GM19468 (cell line): ENCODE measurements at regions not wholly inside any gene's neighbourhood (a gene's known extent, or its start where the extent isn't known, plus 50 kb on each side); places are given as distances from the start of the nearest gene placed in this dataset.
"Not testable (repeated sequence)": the region's sequence is repeated elsewhere in the genome, so short reads cannot be mapped to it uniquely, and the experiment has no call there.

Experiments used
- ATAC-seq: cut with Tn5 transposase; IDR thresholded peaks from one replicate; pipeline ENCODE4 v1.9.1; 2021; ENCODE audit warnings: mild to moderate bottlenecking, moderate library complexity, moderate number of reproducible peaks; ENCODE audit not compliant: unreplicated experiment; ENCODE audit errors: extremely low read depth

DNA sequence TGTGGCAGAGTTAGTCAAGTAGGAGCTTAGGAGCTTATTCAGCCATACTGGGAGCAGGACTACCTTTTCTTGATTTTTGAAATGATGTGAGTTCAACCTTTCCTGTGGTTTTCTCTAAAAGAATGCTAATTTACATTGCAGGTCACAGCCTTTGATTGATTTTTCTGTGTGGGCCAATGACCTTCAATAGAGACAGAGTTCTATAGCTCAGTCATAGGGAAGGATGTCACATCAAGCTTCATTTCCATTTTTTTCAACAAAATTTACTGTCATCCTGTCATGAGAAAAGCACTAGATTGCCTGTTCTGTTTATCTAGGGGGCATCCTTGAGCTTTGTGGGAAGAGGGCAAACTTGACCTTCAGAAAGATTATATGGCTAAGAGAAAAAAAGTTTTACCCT is 448.7 kb downstream of the MID1IP1 start:
- ATAC-seq, result no peak

DNA sequence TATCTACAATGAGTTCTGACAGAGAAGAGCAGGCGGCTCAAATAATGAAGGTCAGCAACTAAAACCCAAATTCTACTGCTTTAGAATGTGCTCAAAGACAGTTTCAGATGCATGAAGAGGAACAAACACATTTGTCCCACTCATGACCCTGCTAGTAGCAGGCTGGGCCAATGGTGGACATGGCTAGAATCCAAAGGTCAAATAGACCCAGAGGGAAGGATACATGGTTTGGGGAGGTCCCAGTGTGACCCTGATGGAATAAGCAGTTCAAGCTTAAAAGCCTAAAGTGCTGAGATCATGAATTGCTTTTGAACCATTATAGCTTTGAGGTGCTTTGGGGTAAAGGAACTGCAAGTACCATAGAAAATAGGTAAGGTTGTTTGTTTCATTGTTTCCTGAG is 450.7 kb downstream of the MID1IP1 start:
- no peak for ATAC-seq

DNA sequence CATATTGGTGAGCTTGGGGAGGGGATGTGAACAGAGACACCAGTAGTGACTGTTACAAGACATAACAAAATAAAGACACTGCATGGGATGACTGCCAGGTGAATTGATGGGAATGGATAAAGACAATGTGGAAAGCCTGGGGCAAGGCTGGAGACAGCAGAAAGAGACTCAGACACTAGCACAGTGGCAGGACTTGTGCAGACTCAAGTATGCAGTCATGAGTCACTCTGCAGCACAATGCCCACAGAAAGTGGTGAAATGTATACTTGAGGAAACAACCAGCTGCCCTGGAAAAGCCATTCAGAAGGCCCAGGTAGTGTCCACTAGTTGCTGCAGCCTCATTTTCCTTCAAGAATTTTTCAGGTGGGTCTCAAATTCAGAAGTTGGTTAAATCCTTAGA is 452.3 kb downstream of the MID1IP1 start:
- ATAC-seq, result no peak

DNA sequence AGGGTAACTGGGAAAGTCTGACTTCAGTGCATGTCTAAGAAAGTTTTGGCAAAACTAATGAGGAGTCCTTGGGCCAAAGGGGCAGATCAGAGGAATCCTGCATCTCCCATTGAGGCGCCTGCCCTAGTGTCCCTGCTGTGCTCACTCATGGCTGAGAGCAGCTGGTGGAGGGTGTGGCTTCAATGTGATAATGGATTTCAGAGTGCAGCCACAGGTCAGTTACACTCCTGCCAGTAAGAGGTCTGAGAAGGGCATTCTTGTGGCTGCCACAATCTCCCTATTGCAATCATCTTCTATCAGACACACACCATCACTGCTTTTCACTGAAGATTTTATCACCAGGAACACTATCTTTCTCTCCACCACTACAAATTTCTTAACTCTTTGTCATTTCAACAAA is 457.1 kb downstream of the MID1IP1 start:
- no peak for ATAC-seq

DNA sequence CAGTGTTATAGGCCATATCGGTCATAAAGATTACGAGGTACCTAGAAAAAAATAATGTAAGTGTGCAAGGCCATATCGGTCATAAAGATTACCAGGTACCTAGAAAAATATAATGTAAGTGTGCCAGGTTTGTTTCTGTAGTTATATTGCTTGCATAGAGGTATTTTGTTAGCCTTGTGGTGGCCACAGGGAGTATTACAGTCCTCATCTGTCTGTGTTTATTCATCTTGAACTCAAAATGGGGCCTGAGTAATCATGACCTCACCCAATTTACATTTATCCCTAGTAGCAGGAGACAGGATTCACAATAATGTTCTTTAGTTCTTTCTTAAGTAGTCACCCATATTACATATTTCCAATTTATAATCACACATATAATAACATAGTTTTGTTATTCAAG is 459.7 kb downstream of the MID1IP1 start:
- ATAC-seq, result no peak

DNA sequence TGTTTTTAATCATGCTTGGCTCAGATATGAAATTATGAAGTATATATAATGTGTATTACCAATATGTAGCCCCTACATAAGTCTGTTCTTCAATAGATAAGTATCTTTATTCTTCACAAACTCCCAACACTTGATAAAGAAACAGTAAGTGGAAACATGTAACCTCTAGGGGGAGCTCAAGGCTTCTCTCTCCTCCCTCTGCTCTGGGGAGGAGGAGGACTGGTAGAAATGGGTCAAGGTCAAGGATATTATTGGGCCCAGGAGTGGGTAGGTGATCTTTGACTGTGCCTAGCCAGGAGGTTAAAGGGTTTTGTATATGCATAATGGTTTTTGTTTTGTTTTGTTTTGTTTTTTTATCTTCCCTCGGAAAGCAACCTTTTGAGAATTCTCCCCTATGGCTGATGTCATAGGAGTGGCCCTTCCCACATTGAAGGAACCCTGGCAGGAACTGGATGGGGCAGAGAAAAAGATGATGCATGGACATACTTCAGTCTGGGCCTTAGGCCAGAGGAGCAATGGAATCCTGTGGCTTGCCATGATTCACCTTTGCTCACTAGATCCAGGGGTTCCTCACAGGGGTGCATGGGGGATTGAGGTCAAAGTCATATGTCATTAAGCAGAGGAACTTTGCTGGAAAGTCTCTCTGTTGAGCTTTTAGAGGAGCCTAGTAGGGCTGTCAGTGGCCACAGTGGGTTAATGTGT is 460.3 kb downstream of the MID1IP1 start:
- ATAC-seq, result no peak

DNA sequence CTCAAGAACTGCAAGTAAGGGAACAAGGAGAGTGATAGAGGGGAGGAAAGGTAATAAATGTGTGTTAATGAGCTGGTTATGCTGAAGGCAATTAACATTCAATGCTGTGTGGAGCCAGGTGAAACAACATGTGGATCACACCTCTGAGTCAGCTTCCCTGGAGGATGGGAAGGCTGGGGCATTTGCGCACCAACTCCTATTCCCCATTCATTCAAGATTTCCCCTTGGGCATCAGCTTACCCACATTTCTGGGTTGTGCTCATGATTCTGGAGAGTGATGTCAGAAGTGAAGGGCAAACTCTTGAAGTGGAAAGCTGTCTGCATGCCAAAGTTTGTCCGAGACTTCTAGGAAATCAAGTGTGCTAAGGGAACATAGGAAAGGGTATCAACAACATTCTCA is 461.4 kb downstream of the MID1IP1 start:
- no peak for ATAC-seq

DNA sequence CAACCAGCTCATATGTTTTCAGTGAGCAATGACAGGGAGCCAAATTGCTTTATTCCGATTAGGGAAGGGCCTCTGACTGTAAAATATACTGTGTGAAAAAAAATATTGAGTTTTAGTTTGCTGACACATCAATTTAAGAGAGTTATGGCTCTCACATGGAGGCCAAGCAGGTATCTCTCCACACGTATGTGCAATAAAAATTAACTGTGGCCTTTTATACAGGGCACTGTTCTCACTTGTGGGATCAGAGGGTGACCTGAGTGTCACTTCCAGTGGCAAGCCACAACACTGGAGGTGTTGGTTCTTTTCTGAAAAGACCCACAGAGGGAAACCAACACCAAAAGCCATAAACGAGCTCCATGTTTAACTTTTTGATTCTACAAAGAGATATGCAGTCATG is 462.8 kb downstream of the MID1IP1 start:
- no peak for ATAC-seq

DNA sequence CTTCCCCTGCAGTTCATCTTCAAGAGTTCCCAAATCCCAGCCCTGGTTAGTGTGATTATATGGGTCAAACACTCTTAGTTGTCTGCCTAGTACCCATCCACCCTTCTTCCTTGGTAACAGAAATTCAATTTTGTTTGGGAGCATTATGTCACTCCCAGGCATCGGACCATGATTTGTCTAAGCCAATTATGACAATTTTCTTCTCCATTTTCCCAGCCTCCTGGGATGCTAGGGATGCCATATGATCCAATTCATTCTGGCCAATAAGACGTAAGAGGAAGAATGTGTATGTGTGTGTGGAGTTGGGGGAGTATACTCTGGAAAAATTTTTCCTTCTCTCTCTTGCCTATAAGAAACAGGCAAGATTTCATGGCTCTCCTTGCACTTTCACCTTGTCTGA is 465.9 kb downstream of the MID1IP1 start:
- no peak for ATAC-seq

DNA sequence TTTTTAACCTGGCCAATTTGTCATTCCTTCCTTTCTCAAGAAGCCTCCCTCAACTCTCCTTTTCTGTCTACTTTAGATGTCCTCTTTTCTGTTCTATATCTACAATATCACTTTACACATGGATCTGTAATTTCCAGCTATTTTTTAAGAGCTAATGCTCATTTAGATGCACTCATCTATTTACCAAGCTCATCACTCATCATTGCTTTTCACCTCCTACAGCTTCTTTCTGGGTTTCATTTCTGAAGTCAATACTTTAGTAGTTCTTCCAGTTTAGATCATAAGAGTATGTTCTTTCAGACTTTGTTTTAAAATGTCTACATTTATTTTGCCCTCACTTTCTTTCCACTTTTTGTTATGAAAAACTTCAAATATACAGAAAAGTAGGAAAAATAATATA is 466.9 kb downstream of the MID1IP1 start:
- ATAC-seq, result no peak

DNA sequence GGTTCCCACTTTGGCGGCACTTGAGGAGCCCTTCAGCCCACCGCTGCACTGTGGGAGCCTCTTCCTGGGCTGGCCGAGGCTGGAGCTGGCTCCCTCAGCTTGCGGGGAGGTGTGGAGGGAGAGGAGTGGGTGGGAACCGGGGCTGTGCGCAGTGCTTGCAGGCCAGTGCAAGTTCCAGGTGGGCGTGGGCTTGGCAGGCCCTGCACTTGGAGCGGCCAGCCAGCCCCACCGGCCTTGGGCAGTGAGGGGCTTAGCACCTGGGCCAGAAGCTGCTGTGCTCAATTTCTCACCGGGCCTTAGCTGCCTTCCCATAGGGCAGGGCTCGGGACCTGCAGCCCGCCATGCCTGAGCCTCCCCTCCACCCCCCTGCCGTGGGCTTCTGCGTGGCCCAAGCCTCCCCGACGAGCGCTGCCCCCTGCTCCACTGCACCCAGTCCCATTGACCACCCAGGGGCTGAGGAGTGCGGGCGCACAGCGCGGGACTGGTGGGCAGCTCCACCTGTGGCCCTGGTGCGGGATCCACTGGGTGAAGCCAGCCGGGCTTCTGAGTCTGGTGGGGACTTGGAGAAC is 474.3 kb downstream of the MID1IP1 start:
- ATAC-seq, result no peak

DNA sequence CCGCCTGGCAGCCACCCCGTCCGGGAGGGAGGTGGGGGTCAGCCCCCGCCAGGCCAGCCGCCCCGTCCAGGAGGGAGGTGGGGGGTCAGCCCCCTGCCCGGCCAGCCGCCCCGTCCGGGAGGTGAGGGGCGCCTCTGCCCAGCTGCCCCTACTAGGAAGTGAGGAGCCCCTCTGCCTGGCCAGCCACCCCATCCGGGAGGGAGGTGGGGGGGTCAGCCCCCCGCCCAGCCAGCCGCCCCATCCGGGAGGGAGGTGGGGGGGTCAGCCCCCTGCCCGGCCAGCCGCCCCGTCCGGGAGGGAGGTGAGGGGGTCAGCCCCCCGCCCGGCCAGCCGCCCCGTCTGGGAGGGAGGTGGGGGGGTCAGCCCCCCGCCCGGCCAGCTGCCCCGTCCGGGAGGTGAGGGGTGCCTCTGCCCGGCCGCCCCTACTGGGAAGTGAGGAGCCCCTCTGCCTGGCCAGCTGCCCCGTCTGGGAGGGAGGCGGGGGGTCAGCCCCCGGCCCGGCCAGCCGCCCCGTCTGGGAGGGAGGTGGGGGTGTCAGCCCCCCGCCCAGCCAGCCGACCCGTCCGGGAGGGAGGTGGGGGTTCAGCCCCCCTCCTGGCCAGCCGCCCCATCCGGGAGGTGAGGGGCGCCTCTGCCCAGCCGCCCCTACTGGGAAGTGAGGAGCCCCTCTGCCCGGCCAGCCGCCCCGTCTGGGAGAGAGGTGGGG is 476.6 kb downstream of the MID1IP1 start:
- ATAC-seq, result not testable (repeated sequence)

DNA sequence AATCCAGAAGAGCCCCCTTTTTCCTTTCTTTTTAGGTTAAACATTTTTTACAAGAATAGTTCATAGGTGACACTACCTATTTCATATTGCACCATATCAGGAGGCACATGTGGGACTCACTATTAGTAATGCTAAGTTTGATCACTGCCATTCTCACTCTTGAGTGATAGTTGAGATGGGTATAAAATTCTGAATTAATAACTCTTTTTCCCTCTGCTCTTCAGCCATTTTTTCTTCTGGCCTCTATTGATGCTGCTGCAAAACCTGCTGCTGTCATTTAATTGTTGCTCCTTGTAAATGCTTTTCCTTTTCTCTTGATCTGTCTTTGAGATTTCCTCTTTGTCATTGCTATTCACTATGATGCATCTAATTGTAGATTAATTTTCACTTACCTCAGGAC is 482.0 kb downstream of the MID1IP1 start:
- ATAC-seq, result no peak

DNA sequence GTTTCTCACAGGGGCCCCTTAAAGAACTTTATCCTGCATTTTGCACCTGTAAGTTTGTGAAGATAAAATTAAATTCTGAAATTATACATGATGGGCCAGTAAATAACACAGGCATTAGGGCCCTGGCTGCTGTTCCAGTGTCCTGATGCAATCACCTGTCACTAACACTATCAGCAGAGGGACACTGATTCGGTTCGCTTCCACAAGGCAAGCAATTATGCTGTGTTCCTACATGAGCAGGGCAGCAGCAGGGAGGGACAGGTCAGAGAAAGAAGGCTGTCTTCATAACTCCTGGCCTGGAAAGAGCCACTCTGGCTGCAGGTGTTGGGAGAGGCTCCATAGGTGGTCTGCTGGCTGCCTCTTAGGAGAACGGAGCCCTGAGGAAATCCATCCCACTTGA is 487.3 kb downstream of the MID1IP1 start:
- ATAC-seq, result no peak

DNA sequence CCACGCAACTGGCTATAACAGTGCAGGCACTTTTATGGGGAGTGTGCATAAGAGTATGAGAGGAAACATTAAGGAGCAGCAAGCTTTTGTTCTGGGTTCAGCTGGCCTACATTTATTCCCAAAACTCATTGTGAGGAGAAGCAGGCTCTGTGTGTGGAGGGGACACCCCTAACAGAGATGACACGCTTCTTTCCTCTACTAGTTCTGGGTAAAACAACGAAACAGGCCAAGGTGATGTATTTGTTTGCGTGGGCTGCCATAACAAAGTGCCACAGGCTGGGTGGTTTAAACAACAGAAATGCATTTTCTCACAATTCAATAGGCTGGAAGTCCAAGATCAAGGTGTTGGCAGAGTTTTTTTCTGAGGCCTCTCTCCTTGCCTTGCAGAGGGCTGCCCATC is 488.6 kb downstream of the MID1IP1 start:
- no peak for ATAC-seq

DNA sequence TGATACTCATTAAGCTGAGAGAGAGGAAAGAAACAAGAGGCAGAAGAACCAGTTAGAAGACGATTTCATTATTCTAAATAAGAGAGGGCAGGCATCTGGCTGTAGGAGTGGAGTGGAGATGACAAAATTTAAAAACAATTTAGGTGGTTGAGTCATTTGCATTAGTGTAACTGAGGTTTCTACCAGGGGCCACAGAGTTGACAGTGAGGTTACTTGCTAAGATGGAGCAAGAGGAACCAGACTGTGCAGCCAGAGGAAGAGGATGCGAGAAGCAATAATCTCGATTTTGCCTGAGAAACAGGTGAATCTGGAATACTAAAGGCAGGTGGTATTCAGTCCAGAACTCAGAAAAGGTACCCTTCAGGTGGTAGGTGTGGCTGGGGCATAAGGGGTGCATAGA is 491.9 kb downstream of the MID1IP1 start:
- ATAC-seq, result no peak

DNA sequence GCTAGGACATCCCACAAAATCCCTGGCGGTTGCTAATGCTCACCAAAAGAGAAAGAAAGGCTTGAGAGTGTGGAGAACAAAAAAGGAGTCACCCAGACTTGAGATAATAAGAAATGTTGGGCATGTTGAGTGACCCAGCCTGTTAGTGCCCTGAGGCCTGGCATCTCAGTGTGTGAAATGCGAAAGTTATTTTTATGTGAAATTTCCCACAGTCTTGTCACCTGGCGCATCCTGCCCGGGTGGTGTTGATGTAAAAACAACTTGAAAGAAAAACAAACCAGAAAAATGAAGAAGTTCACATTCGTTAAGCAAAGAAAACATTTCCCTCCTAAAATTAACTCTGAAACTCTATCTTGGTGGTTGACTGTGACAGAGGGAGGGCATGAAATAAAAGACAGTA is 495.2 kb downstream of the MID1IP1 start:
- no peak for ATAC-seq

DNA sequence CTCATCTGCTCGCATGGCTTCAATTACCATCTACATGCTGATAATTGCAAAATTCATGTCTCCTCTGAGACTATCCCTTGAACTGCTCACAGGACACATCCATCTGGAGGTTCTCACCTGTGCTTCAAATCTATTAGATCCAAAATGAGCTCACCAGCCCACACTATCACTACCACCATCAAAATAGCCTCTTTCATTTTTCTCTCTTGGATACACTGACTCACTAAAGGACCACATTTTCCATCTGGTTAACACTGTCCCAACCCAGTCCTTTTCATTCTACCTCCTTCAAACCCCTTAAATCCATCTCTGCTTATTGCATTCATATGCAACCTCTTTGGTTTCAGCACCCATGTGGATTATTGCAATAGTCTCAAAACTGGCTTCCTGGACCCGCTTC is 497.6 kb downstream of the MID1IP1 start:
- ATAC-seq, result no peak

DNA sequence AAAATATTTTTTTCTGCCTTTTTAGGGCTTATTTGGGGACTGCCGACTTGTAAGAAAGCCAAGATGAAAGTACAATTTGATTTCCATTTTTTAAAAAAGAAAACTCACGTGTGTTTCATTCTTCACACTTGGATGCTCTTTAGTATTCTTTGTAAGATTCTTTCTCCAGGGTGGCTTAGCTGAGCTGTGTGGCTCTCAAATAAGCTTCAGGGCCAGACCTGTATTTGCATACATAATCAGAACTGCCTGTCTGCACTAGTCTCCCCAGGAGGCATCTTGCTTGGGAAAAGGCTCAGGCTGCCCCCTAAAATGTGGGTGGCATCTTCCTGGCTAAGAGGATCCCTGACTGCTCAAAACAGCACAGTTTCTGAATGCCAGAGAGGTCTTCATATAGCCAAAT is 498.4 kb downstream of the MID1IP1 start:
- no peak for ATAC-seq

DNA sequence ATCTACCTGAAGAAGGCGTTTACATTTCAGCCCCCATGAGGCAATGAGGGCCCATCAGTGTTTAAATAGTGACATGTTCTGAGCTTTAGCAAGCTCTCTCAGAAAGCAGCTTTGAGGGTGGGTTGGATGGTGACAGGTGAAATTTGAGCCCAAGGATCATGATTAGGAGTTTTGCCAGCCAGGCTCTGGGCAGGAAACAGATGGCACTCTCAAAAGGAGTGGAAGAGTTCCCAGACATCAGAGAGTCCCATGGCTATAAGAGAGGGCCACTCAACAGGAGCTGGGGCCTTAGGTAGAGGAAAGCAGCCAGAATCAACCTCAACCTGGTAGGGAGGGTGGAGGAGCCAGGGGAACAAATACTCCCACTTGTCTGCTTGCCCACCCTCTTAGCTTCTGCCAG is 499.8 kb downstream of the MID1IP1 start:
- no peak for ATAC-seq

DNA sequence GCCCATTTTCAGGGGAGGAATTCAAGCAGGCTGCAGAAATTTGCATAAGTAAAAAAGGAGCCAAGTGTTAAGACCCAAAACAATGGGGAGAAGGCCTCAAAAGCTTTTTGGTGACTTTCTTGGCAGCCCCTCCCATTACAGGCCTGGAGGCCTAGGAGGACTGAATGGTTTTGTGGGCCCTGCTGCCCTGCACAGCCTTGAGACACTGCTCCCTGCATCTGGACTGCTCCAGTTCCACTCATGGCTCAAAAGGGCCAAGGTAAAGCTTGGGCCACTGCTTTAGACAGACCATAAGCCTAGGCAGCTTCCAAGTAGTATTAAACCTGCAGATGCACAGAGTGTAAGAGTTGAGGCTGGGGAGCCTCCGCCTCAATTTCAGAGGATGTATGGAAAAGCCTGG is 501.6 kb downstream of the MID1IP1 start:
- ATAC-seq, result no peak

DNA sequence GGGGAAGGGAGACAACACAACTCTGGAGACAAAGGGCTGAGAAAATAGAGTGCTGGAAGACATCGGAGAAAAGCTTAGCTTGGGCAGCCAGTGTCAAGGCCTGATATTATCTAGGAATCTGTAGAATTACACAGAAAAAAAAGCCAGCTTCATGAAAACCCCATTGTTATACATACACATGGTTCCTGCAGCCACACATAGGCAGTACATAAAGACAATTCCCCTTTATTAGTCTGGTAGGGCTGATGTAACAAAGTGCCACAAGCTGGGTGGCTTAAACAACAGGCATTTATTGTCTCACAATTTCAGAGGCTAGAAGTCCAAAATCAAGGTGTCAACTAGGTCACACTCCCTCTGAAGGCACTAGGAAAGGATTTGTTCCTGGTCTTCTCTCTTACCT is 503.5 kb downstream of the MID1IP1 start:
- no peak for ATAC-seq
